ENCODE measurements at regions not wholly inside any gene's neighbourhood (a gene's known extent, or its start where the extent isn't known, plus 50 kb on each side); places are given as distances from the start of the nearest gene placed in this dataset.

- no peak for DNase-seq (ENCODE audit: low read depth)
These were observed 263.6 kb downstream of the SKIDA1 start for GRCh38 chr10:21261842-21262294.

- DNase-seq (ENCODE audit: low read depth), result no peak
These were observed 264.9 kb downstream of the SKIDA1 start for GRCh38 chr10:21260506-21261149.

- DNase-seq (ENCODE audit: low read depth), result no peak
These were observed 265.4 kb downstream of the SKIDA1 start for GRCh38 chr10:21260066-21260465.

- no peak for DNase-seq (ENCODE audit: low read depth)
These were observed 267.6 kb downstream of the SKIDA1 start for GRCh38 chr10:21257919-21258318.

GRCh38 chr10:21257191-21257590 is 268.3 kb downstream of the SKIDA1 start:
- no peak for DNase-seq (ENCODE audit: low read depth)

- DNase-seq (ENCODE audit: low read depth), result no peak
These were observed 276.0 kb downstream of the SKIDA1 start for GRCh38 chr10:21249435-21249834.

GRCh38 chr10:21247592-21247991 is 277.9 kb downstream of the SKIDA1 start:
- no peak for DNase-seq (ENCODE audit: low read depth)

GRCh38 chr10:21246178-21246577 is 279.3 kb downstream of the SKIDA1 start:
- no peak for DNase-seq (ENCODE audit: low read depth)

GRCh38 chr10:21243748-21244257 is 281.7 kb downstream of the SKIDA1 start:
- no peak for DNase-seq (ENCODE audit: low read depth)

GRCh38 chr10:21242915-21243314 is 282.6 kb downstream of the SKIDA1 start:
- no peak for DNase-seq (ENCODE audit: low read depth)

GRCh38 chr10:21238717-21239116 is 286.8 kb downstream of the SKIDA1 start:
- no peak for DNase-seq (ENCODE audit: low read depth)

- DNase-seq (ENCODE audit: low read depth), result no peak
These were observed 287.4 kb downstream of the SKIDA1 start for GRCh38 chr10:21238044-21238443.

- no peak for DNase-seq (ENCODE audit: low read depth)
These were observed 290.7 kb downstream of the SKIDA1 start for GRCh38 chr10:21234761-21235160.

- no peak for DNase-seq (ENCODE audit: low read depth)
These were observed 295.3 kb downstream of the SKIDA1 start for GRCh38 chr10:21230219-21230618.

GRCh38 chr10:21217748-21218367 is 307.6 kb downstream of the SKIDA1 start:
- DNase-seq (ENCODE audit: low read depth), result no peak

GRCh38 chr10:21217107-21217506 is 308.4 kb downstream of the SKIDA1 start:
- DNase-seq (ENCODE audit: low read depth), result no peak

- DNase-seq (ENCODE audit: low read depth), result no peak
These were observed 311.2 kb downstream of the SKIDA1 start for GRCh38 chr10:21214329-21214728.

GRCh38 chr10:21213381-21213780 is 312.1 kb downstream of the SKIDA1 start:
- no peak for DNase-seq (ENCODE audit: low read depth)

- DNase-seq (ENCODE audit: low read depth), result no peak
These were observed 312.6 kb downstream of the SKIDA1 start for GRCh38 chr10:21212912-21213311.

- no peak for DNase-seq (ENCODE audit: low read depth)
These were observed 313.1 kb downstream of the SKIDA1 start for GRCh38 chr10:21212348-21212747.

- no peak for DNase-seq (ENCODE audit: low read depth)
These were observed 312.4 kb upstream of the NEBL start for GRCh38 chr10:21209495-21209894.

GRCh38 chr10:21208666-21209316 is 311.7 kb upstream of the NEBL start:
- no peak for DNase-seq (ENCODE audit: low read depth)

Data from GM04503 (cell line).